Brain pericyte (primary cell): ENCODE measurements at regions not wholly inside any gene's neighbourhood (a gene's known extent, or its start where the extent isn't known, plus 50 kb on each side); places are given as distances from the start of the nearest gene placed in this dataset.
A peak's percentile ranks its signal among the peaks of the same experiment; 100 is the strongest.

Experiments
- DNase-seq: peaks from one replicate; pipeline ENCODE4 v3.0.0-alpha.2; 2012; ENCODE audit warnings: low read depth, low spot score

DNA sequence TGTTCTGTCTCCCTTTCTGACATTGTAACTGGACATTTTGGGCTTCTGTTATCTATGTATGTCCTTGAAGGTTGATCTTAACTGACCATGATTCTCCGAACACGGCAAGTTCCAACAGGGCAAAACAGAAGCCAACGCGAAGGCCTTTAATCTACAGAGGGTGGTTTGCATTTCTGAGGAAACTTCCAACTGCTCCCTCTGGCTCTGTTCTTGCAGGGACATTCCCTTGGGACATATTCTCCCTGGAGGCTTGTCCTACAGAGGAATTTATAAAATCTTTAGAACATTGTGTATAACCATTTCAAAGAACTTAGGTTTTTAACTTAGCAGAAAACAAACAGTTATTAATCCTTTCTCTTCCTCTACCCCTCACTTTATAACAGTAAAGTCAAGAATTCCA lies 189.0 kb upstream of the CDYL start:
- DNase-seq: no peak

DNA sequence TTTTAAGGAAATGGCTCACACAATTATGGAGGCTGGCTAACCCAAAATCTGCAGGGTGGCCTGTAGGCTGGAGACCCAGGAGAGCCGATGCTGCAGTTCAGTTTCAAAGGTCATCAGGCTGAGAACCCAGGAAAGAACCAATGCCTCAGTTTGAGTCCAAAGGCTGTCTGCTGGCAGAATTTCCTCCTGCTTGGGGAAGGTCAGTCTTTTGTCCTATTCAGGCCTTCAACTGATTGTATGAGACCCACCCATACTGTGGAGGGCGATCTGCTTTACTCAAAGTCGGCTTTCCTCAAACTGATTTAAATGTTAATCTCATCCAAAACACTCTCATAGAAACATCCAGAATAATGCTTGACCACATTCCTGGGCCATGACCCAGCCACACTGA lies 189.7 kb upstream of the CDYL start:
- no peak for DNase-seq

DNA sequence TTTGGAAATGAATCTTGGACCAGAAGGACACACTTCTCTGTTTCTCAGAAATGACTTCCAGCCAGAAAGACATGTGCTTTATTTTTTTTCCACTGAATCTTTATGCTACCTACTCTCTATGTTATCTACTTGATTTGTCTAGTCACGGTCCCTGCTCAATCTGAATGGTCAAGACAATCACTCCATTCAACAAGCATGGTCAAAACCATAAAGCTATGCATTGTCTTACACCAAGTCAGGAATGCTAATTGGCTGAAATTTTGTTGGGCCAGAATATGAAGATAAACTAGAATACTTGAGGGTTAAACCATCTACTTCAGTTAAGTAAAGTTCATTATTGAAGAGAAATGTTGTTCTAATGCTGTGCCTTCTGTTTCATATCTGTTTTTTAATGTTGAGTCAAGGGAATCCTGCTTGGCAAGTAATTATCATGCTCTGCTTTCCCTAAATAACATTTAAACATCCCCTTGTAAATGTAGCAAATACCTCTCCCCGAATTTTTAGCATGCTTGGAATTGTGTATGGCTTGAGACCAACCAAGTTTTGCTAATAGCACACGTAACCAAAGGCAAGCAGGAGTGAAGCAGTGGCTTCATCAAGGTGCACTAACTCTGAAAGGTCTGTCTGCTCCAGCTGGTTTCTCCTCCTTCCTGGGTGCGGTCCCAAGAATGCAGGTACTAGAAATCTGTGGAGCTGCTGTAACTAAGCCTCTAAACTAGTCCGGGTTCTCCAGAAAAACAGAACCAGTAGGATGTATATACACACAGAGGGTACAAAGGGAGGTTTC lies 190.3 kb upstream of the CDYL start:
- DNase-seq: no peak

DNA sequence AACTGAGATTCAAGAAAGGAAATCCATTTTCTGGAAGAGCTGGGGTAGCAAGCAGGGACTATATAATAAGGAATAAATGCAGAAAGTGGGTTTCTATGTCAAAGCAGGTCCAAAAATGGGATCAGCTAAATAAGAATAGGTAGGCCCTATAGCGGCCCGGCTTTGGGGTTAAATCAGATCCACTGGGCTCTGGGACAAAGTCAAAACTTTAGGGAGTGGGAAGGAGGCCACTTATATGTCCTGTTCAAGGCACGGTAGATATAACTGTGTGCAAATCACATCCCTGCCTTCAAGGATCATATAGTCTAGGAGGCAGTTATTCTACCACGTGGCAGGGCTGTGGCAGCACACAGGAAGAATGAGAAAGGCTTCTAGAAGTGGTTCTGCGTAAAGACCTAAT lies 191.4 kb upstream of the CDYL start:
- no peak for DNase-seq

DNA sequence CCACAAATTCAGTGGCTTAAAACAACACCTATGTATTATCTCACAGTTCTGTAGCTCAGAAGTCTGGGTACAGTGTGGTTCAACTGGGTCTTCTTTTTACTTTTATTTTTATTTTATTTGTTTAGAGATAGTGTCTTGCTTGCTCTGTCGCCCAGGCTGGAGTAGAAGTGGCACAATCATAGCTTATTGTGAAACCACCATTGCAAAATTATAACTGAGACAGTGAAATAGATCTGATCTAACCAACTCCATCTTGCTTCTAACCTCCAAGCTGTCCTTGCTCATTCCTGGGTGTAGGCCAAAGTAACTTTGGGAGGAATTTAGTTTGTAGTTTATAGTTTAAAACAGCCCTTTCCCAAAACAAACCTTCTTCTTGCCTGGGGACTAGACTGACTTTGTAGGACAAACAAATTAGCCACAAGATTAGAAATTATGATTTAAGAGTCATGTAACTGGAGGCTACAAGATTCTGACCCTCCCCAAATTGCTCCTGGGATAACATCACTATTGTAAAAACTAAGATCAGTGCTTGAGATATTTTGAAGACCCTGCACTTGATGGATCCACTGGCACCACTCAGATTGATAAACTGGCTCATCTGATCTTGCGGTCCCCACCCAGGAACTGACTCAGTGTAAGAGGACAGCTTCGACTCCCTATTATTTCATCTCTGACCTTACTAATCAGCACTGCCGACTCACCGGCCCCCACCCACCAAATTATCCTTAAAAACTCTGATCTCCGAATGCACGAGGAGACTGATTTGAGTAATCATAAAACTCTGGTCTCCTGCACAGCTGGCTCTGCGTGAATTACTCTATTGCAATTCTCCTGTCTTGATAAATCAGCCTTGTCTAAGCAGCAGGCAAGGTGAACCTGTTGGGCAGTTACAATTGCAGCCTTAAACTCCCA lies 193.4 kb upstream of the CDYL start:
- no peak for DNase-seq

DNA sequence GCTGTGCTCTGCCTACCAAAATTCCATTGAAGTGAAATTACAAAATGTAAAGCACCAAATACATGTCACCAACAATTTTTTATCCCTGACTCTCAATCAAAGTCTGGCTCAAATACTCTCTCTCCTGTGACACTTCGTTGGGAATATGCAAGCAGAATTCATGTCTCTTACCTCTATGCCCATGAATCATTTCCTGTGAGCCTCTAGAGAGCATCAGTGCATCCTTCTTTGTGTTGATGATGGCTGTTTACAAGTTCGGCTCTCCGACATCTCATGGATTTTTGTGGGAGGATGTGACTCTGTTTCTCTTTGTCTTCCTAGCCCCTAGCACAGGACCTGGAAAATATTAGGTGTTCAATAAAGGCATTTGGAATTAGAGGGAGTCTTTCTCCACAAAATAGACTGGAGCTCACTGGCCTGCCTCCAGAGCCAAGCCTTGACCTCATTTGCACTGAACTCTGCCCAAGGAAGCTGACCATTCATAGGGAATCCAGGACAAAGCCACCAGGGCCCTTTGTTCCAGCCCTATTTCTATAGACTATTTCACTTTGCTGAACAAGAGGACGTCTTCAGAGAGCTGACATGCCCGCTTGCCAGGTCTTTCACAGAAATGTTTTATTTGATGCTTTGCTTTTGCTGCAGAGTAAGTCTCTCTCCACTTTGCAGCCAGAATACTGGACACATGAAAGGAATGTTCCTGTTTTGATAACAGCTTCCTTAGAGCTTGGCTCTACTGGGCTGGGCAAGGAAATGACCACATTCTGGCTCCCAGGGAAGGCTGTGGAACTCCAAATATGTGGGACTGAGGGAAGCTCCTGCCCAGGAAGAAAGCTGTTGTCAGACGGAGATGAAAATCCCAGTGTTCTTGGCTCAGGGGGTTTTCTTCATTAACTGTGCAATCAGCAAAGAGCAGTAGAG lies 194.5 kb upstream of the CDYL start:
- DNase-seq: no peak

DNA sequence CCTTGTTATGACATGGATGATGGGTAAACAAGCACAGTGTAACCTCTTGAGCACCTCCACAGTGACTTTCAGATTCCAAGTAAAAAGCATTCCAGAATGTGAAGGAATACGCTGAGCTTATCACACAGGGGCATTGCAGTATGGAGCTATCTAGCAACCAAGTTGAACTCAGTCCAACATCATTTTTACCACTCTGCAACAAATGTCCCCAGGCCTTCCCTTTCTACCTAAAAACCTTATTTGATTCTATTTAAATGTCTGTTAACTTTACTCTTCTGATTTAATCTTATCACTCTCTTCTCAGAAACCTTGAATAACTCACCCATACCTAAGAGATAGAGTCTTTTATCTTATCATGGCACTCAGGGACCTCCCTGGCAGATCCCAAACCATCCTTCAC lies 195.8 kb upstream of the CDYL start:
- no peak for DNase-seq

DNA sequence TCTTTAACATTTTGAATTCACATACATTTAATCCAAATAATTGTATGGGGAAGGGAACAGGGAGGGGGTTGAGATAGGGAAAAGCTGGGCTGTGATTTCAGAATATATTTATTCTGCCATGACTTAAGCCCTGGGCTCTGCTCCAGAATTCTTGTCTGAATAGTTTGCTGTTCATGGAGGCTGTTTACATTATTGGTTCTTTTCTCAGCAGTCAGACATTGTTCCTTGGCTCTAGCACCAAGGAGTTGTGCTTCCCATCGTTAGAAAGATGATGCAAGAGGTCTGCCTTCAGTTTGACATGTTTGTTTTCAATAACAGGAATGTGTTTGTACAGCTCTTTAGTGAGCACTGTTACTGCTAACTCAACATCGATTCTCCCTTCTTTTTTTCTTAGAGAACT lies 198.8 kb upstream of the CDYL start:
- peak; percentile 90 for DNase-seq

DNA sequence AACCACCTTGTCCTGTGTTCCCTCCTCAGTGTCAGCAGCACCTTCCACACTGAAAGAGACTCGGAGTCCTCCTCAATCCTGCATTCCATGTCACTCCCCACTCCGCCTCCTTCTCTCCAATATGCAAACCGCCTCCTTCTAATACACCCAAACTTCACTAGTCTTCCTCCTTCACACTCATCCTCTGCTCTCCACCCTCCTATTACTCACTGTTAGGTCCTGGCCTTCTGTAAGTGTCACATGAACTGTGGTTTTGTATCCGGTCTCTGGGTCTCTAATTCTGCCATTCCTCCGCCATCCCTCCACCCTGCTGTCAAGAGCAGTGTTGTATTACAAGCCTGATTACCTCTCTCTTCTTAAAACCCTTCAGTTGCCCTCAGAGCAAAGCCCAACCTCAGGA lies 200.5 kb upstream of the CDYL start:
- no peak for DNase-seq

DNA sequence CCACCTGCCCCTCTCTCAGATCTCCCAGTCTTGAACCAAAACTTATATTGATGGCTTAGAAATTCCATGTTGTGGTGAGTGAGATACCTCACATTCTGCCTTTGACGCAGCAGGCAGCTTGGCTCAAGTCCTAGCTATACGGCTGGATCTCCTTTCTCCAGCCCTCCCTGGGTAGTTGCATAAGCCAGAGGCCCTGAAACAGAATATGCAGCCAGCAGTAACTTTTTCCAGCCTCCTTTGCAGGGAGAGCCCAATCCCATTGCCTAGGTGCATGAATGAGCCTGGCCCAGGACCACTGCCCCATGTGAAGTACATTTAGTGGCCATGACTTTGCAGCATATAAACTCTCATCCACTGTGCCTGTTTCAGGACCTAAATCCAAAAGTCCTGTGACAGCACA lies 202.2 kb upstream of the CDYL start:
- no peak for DNase-seq

DNA sequence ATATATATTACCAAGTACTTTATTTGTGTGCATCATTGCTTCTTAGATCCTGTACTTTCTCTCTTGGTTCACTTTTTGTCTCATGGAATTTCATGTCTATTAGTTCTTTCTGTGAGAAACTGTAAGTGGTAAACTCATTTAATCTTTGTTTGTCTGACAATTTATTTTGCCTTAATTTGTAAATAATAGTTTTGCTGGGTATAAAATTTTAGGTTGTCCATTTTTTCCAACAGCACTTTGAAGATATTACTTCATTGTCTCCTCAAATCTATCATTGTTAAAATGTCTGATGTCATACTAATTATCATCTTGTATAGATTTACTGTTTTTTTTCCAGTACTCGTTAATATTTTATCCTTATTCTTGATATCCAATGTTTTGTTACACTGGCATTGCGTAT lies 205.2 kb upstream of the CDYL start:
- no peak for DNase-seq

DNA sequence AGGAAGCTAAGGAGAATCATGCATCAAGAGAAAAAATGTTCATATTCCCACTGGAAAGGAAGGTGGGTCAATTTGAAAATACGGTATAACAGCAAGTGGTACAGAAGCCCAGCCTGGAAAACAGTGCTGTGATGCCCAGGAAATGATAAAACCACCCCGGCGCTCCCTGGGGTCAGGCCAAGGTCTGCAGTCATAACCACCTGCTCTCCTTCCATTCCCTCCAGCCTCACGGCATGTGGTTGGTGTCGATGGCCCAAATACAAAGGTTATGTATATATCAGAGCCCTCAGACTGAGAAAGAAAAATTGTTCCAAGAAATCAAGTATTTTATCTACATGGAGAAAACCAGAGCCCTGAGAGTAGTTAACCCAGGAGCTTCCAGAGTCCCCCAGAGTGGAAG lies 208.1 kb upstream of the CDYL start:
- DNase-seq: no peak

DNA sequence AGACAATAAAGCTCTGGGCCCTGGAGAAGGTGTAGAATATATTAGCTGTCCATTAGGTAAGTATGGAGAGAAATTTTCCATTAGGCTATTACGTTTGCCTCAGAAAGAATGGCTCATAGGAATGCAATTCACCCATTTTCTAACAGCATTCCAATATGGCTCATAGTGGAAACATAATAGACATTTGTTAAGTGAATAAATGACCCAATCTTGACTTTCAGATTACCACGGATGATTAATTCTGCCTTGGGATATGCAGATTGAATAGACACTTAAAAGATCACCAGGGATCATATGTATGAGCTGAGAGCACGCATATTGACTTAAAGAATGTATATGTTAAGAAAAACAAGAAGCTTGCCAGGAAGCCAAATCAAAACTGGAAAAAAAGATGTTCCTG lies 209.1 kb upstream of the CDYL start:
- DNase-seq: no peak

DNA sequence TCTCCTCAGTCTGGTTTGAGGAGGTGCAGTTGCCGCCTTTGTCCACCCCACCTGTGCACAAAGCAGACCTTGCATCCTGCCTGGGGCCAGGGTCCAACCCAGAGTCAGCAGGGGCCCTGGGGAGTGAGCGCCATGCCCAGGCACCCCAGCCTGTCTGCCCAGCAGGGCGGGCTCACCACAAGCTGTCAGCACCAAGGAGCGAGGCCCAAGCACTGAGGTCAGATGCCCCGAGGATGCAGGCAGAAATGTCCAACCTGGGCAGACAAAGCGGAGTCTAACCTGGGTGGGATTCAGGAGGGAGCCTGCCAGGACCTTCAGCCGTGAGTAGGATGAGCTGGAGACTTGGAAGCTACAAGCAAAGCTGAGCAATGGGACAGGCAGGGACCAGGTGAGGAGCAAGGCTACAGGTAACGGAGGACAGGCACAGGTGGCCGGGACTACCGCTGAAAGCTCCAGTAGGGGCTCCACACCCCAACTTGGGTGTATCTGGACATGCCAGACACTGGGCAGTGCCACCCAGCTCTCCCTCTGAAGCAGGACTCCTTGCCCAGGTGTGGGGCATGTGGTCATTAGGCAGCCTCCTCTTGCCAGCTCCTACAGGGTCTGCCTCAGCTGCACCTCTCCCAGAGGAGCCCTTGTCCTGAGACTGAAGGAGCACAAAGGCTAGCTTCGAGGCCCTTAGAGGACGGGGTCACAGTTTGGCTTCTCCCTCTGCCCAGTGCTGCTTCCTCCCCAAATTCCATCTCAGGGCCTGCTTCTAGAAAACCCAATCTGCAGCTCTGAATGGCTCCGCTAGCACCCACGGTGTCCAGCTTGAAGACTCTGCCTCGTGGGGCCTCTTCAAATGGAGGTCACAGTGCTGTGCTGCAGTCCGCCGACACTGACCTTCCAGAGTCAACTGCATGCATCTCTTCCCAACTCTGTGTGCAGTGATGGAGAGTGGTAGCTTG lies 210.6 kb upstream of the CDYL start:
- no peak for DNase-seq

DNA sequence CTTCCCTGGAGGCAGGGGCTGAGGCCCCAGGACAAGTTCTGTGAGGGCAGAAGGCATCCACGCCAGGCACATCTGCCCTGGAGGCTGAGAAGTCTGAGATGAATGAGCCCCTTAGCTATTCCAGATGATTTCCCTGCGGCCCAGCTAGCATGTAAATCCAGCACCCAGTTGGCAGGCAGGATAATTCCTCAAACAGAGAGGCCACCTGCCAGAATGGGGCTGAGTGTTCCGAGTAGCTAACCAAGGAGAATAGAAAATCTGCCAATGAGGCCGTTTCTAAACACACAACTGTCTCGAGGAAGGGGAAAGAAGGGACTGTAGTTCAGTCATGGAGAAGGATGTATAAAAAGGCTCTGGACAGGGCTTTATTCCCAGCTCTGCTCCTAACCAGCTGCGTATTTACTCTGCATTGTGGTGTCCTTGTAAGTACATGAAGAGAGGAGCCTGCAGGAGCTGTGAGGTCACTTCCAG lies 211.4 kb upstream of the CDYL start:
- DNase-seq: no peak

DNA sequence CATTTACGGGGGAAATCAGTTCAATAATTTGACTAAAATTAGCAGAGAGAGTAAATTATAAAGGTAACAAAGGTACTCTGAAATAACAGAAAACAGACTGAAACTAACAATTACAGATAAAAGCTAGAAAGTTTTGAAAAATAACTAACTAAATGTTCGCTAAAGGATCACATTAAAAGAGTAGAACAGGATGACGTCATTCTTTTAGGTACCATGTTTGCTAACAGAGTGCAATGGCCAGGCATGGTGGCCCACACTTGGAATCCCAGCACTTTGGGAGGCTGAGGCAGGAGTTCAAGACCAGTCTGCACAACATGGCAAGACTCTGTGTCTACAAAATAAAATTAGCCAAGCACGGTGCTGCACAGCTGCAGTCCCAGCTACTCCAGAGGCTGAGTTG lies 212.3 kb upstream of the CDYL start:
- DNase-seq: no peak

DNA sequence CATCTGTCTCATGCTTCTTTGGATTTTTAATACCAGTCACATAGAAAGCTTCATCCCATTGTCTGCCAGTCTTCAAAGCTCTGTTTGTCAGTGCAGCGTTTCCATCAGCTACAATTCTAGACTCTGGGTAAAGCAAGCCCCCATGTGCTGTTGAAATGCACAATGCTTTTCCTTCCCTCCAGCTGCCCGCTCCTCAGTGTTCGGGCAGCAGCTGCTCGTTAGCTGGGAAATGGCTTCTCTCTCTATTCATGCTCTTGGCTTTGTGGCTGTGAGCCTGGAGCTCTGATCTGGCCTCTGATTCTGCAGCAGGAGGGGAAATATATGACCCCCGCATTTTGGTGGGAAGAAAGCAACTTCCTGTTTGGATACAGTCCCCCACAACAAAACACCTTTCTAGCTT lies 213.0 kb upstream of the CDYL start:
- no peak for DNase-seq

DNA sequence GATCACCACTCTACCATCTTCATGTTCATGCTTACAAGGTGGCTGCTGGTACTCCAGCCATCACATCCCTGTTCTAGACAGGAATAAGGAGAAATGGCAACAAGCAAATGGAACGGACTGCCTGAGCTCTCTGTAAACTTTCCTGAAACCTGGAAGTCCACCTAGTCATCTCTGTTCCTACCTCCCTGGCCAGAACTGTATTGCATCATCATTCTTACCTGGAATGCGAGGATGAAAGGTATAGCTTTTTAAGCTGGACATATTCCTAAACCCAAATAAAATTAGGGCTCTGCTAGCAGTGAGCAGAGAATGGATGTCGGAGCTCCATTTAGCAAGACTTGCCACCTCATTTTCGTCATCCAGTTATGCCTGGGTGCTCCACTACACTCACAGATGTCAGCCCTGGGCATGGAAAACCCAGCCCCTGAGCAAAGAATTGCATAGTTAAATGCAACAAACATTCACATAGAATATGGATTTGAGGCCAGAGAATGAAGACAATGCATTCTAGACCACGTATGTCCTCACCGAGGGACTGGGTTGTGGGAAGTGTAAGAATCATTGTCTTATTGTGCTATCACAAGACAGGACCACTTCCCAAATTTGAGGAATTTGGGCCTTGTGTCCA lies 214.3 kb upstream of the CDYL start:
- no peak for DNase-seq

DNA sequence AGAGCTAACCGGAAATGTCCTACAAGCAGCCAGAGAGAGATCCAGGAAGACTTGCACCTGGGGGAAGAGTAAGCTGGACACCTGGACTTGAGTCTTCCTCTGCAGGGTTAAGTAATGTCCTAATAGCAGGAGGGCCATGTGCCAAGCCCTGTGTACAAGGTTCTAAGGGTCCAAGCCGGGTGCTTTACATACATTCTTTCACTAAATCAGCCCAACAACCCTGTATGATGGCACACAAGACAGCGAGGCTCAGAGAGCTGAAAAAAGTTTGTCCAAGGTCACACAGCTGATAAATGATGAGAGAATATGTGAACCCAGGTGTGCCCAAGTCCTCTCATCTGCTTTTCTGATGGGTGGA lies 215.1 kb upstream of the CDYL start:
- no peak for DNase-seq
